Activated T-helper 9 cell treated with anti-CD3 and anti-CD28 coated beads, Interleukin-2, amount 50 U/mL, for 16 hours (primary cell): ENCODE measurements at regions not wholly inside any gene's neighbourhood (a gene's known extent, or its start where the extent isn't known, plus 50 kb on each side); places are given as distances from the start of the nearest gene placed in this dataset.

Source experiments
- DNase-seq: peaks from one replicate; pipeline ENCODE4 v3.0.0-alpha.2; 2020; ENCODE audit warnings: low read depth

DNA sequence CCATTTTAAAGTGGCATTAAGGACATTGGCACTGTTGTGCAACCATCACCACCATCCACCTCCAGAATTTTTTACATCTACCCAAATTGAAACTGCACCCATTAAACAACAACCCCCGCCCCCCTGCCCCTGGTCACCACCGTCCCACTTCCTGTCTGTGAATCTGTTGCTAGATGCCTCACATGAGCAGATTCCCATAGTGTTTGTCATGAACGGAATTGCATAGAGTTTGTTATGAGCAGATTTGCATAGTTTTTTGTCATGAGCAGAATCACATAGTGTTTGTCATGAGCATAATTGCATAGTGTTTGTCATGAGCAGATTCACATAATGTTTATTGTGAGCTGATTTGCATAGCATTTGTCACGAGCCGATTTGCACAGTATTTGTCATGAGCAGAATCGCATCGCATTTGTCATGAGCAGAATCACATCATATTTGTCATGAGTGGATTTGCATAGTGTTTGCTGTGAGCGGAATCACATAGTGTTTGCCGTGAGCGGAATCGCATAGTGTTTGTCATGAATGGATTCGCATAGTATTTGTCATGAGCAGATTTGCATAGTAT, 54.0 kb upstream of the GTF3A start:
- no peak for DNase-seq

DNA sequence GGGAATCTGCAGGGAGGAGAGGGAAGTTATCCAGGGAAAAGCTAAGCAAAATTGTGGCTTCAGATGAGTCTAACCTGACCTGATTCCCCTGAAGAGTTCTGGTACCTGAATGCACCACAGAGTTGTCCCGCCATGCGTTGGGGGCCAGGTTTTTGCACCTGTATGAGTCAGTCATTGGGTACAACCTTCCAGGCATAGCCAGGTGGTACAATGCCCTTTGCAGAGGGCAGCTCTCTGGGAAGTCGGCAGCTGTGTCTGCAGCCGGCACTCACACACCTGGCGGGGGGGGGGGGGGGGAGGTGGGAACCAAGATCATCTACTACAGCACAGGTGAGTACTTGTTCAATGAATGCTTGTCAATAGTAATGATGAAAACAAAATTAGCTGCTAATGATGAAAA, 52.5 kb upstream of the GTF3A start:
- DNase-seq, result no peak

DNA sequence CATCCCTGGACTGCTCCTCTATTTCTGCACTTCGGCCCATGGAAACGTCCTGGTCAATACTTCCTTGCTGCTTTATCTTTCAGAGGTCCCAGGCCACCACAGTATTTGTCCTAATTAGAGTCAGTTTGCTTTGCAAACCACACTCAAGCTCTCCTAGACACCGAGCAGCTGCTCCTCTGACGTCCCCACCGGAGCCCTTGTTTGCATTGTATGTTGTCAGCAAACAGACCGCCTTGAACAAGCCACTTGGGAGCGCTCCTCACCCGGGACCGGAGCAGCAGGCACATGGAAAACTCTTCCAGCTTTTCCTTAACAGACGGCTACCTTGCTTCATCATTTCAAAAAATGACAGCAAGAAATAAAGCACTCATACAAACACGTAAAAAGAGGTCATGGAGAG, 51.5 kb upstream of the GTF3A start:
- no peak for DNase-seq

DNA sequence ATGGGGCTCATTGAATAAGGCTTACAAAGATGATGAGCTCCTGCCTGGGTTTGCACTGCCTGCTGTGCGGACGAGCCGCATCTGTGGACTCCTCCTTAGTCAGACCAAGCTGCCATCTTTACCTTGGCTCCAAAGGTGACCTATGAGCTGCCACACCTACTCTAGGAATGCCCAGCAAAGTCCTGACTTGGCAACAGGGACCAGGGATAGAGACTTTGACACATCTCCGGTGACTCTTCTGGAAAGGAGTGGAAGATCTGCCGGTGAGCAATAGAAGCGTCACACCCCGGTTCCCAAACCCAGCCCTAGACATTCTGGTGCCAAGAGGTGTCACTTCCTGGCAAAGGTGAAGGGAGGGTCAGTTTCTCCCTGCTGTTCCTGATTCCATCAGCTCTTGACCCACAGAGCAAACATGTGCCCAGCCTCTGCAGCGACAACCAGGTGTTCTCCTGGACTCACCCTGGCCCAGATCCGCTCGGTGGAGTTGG, 50.2 kb upstream of the GTF3A start:
- no peak for DNase-seq
